Neural cell (in vitro differentiated cells): ENCODE measurements at regions not wholly inside any gene's neighbourhood (a gene's known extent, or its start where the extent isn't known, plus 50 kb on each side); places are given as distances from the start of the nearest gene placed in this dataset.

Source experiments
- H2AFZ ChIP-seq: fragments of 200-600, 300-800 bp; sonication (generic), shearing (Covaris generic); 2 replicates; pipeline ENCODE4 v1.6.0; 2014; ENCODE audit warnings: low read depth, mild to moderate bottlenecking, antibody characterized with exemption, low read length, moderate library complexity
- H3F3A ChIP-seq: fragments of 200-600 bp; shearing (Covaris generic); 2 replicates; pipeline ENCODE4 v1.6.1; 2016; ENCODE audit warnings: mild to moderate bottlenecking, moderate library complexity, mixed read lengths, antibody characterized with exemption, low read length; ENCODE audit not compliant: insufficient read depth, poor library complexity, severe bottlenecking
- H3K27ac ChIP-seq: fragments of 200-600, 300-800 bp; sonication (generic), shearing (Covaris generic); 2 replicates; pipeline ENCODE4 v1.5.1; 2014; ENCODE audit warnings: mild to moderate bottlenecking, low read length, moderate library complexity
- H3K27me3 ChIP-seq: fragments of 300-800, 200-600 bp; sonication (generic), shearing (Covaris generic); 2 replicates; pipeline ENCODE4 v1.6.0; 2014; ENCODE audit warnings: mild to moderate bottlenecking, low read depth, low read length, moderate library complexity; ENCODE audit not compliant: insufficient read depth
- H3K36me3 ChIP-seq: fragments of 300-800, 200-600 bp; sonication (generic), shearing (Covaris generic); 2 replicates; pipeline ENCODE4 v1.5.1; 2014; ENCODE audit warnings: mild to moderate bottlenecking, antibody characterized with exemption, low read length, moderate library complexity; ENCODE audit not compliant: insufficient read depth
- H3K4me2 ChIP-seq: fragments of 300-800, 200-600 bp; sonication (generic), shearing (Covaris generic); 2 replicates; pipeline ENCODE4 v1.6.0; 2014; ENCODE audit warnings: mild to moderate bottlenecking, low read length
- H3K4me3 ChIP-seq: fragments of 300-800, 200-600 bp; sonication (generic), shearing (Covaris generic); 2 replicates; pipeline ENCODE4 v1.5.1; 2014; ENCODE audit warnings: mild to moderate bottlenecking, low read length, moderate library complexity
- H3K79me2 ChIP-seq: fragments of 200-600 bp; shearing (Covaris generic); replicated peaks from 2 replicates; pipeline ENCODE4 v1.6.0; 2014; ENCODE audit warnings: mild to moderate bottlenecking, low read length, moderate library complexity; ENCODE audit not compliant: insufficient read depth
- H3K9ac ChIP-seq: fragments of 300-800, 200-600 bp; sonication (generic), shearing (Covaris generic); 2 replicates; pipeline ENCODE4 v1.6.1; 2016; ENCODE audit warnings: mild to moderate bottlenecking, low read length, mixed read lengths
- H3K9me2 ChIP-seq: fragments of 200-600 bp; shearing (Covaris generic); 2 replicates; pipeline ENCODE4 v1.6.1; 2016; ENCODE audit warnings: mild to moderate bottlenecking, low read length, mixed read lengths; ENCODE audit not compliant: insufficient read depth
- H3K9me3 ChIP-seq: fragments of 200-600, 300-800 bp; sonication (generic), shearing (Covaris generic); 2 replicates; pipeline ENCODE4 v1.6.1; 2016; ENCODE audit warnings: mild to moderate bottlenecking, mixed run types, low read length, moderate library complexity, mixed read lengths
- H4K20me1 ChIP-seq: fragments of 200-600 bp; shearing (Covaris generic); 2 replicates; pipeline ENCODE4 v1.6.1; 2016; ENCODE audit warnings: mild to moderate bottlenecking, mixed run types; ENCODE audit not compliant: insufficient read depth
- CTCF ChIP-seq: fragments of 450-650 bp; IDR thresholded peaks from 2 replicates; pipeline ENCODE4 v1.5.1; 2014; ENCODE audit warnings: antibody characterized with exemption, mild to moderate bottlenecking, moderate library complexity; ENCODE audit not compliant: poor library complexity, severe bottlenecking
- EP300 ChIP-seq: fragments of 450-650 bp; conservative IDR thresholded peaks from 2 replicates; pipeline ENCODE4 v1.6.1; 2014; ENCODE audit warnings: antibody characterized with exemption, mild to moderate bottlenecking, moderate library complexity; ENCODE audit not compliant: poor library complexity, severe bottlenecking
- EZH2 ChIP-seq: fragments of 200-600, 300-800 bp; shearing (Covaris generic), sonication (generic); IDR thresholded peaks from 2 replicates; pipeline ENCODE4 v1.6.1; 2014; ENCODE audit warnings: antibody characterized with exemption, low read length, borderline replicate concordance, mild to moderate bottlenecking; ENCODE audit not compliant: insufficient read depth, poor library complexity, severe bottlenecking
- MXI1 ChIP-seq: fragments of 450-650 bp; conservative IDR thresholded peaks from 2 replicates; pipeline ENCODE4 v1.6.1; 2014; ENCODE audit warnings: antibody characterized with exemption, mild to moderate bottlenecking; ENCODE audit not compliant: poor library complexity, severe bottlenecking
- POLR2AphosphoS5 ChIP-seq: IDR thresholded peaks from 2 replicates; pipeline ENCODE4 v1.6.1; 2012
- RAD21 ChIP-seq: fragments of 450-650 bp; conservative IDR thresholded peaks from 2 replicates; pipeline ENCODE4 v1.6.1; 2014; ENCODE audit warnings: antibody characterized with exemption, mild to moderate bottlenecking, moderate library complexity
- REST ChIP-seq: IDR thresholded peaks from 2 replicates; pipeline ENCODE4 v1.6.1; 2012; ENCODE audit warnings: borderline replicate concordance
- SMC3 ChIP-seq: fragments of 450-650 bp; conservative IDR thresholded peaks from 2 replicates; pipeline ENCODE4 v1.6.1; 2014; ENCODE audit warnings: antibody characterized with exemption, mild to moderate bottlenecking, moderate library complexity; ENCODE audit not compliant: poor library complexity
- TAF1 ChIP-seq: IDR thresholded peaks from 2 replicates; pipeline ENCODE4 v1.6.1; 2012; ENCODE audit warnings: low read depth

- Histone ChIP-seq H3K27ac (no peak overlapping the region), H3K4me2 (no peak overlapping the region), H2AFZ (no peak overlapping the region), H3K36me3 (no peaks in the 10 kb centered on the region), H3K4me3 (no peak overlapping the region), H3K9ac (no peak overlapping the region), H3K27me3 (no peaks in the 10 kb centered on the region), H3K79me2 (no peaks in the 10 kb centered on the region), H3K9me3 (no peaks in the 10 kb centered on the region), H4K20me1 (no peaks in the 10 kb centered on the region), H3F3A (no peaks in the 10 kb centered on the region), H3K9me2 (no peaks in the 10 kb centered on the region)
- TF ChIP-seq EZH2 (no peak), MXI1 (no peak), CTCF (no peak), POLR2AphosphoS5 (no peak), TAF1 (no peak), RAD21 (no peak), REST (no peak), SMC3 (no peak), EP300 (no peak)
These were observed 484.1 kb downstream of the IGSF11 start for GRCh38 chr3:118550556-118550955.

DNA sequence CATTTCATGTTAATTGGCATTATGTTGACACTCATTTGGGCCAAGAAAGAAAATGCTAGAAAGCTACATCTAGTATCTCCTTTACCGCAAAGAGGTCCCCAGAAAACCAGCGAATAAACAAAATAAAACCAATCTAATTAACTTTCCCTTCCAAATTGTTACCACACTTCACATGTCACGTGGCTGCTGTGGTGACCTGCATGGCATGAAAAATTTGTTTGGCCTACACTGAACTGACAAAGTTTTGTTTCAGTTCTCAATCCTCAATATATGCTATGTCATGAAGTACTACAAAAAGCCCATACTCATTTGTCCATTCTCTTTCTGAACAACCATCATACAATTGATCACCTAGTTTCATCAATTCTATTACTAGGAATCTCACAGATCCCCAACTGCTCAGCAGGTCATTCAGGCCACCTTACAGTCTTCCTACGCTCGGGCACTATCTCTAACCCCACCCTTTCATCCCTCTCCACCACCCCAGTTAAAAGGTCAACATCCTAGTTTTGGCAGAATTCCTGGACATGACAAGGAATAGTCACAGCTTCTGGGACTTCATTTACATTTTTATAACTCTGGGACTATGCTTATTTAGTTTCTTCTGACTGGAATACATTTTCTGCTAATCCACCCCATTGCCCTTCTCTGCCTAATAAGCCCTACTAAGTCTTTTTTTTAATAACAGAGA is 480.4 kb downstream of the IGSF11 start:
- H3K79me2 ChIP-seq: no peaks in the 10 kb centered on the region
- H4K20me1 ChIP-seq: no peaks in the 10 kb centered on the region
- H2AFZ ChIP-seq: no peak overlapping the region
- no peak overlapping the region for H3K4me3 ChIP-seq
- H3F3A ChIP-seq: no peaks in the 10 kb centered on the region
- no peaks in the 10 kb centered on the region for H3K27me3 ChIP-seq
- H3K27ac ChIP-seq: no peak overlapping the region
- no peak overlapping the region for H3K4me2 ChIP-seq
- H3K36me3 ChIP-seq: no peaks in the 10 kb centered on the region
- no peaks in the 10 kb centered on the region for H3K9me2 ChIP-seq
- no peak overlapping the region for H3K9ac ChIP-seq
- H3K9me3 ChIP-seq: no peaks in the 10 kb centered on the region
- TF ChIP-seq EP300 (no peak), SMC3 (no peak), RAD21 (no peak), MXI1 (no peak), TAF1 (no peak)
